WERI-Rb-1 (cell line): ENCODE measurements at regions not wholly inside any gene's neighbourhood (a gene's known extent, or its start where the extent isn't known, plus 50 kb on each side); places are given as distances from the start of the nearest gene placed in this dataset.

ENCODE experiments used
- DNase-seq: peaks from one replicate; pipeline ENCODE4 v3.0.0-alpha.2; 2020
- H3K27ac ChIP-seq: fragments of 250-450 bp; sonication (Bioruptor Pico); 2 replicates; pipeline ENCODE4 v1.5.1; 2020; ENCODE audit warnings: mild to moderate bottlenecking, moderate library complexity
- H3K27me3 ChIP-seq: fragments of 250-450 bp; sonication (Bioruptor Pico); 2 replicates; pipeline ENCODE4 v1.5.1; 2021; ENCODE audit warnings: mild to moderate bottlenecking, low read depth, moderate library complexity; ENCODE audit not compliant: insufficient read depth, severe bottlenecking
- H3K36me3 ChIP-seq: fragments of 250-450 bp; sonication (Bioruptor Pico); 2 replicates; pipeline ENCODE4 v1.5.1; 2020; ENCODE audit warnings: mild to moderate bottlenecking, moderate library complexity
- H3K4me3 ChIP-seq: 2 replicates; pipeline ENCODE4 v1.5.1; 2011; ENCODE audit warnings: low read depth, mild to moderate bottlenecking, control low read depth, low read length
- H3K9me3 ChIP-seq: fragments of 250-450 bp; sonication (Bioruptor Pico); 2 replicates; pipeline ENCODE4 v1.5.1; 2021; ENCODE audit warnings: mild to moderate bottlenecking, moderate library complexity; ENCODE audit not compliant: severe bottlenecking
- TF ChIP-seq, protein P1 (sequence below): IDR thresholded peaks from 2 replicates; pipeline ENCODE4 v1.5.1; 2011; ENCODE audit warnings: low read depth, mild to moderate bottlenecking, control low read depth, inconsistent platforms, low read length

DNA sequence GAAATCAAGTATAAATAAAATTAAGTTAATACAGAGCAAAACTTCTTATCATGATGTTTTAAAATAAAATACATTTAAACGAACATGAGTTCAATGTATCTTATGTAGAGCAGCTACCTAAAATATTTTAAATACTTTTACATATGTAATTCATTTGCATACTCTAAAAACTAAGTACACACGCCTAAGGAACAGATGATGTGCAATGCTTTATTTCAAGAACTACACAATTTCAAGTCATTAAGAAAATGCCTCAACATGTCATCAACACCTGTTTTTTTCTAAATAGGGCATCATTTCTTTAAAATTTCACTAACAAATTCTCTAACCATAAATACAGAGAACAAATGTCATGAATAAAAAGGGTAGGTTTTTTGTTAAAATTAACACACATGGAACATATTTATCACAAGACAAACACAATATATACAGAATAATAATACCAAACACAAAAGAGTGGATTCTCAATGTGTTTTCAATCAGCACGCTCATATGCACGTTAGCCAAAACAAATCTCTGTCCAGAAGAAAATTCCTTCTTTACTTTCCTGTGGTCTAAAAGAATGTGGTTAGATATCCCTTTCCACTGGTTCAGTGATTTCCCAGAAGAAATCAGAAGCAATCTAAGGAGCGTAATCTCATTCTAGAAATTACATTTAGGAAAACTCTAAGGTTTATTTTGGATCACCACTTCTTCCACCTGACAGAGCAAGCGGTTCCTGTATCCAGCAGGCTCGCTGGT lies 73.0 kb upstream of the PFKP start:
- TF ChIP-seq, protein P1, sequence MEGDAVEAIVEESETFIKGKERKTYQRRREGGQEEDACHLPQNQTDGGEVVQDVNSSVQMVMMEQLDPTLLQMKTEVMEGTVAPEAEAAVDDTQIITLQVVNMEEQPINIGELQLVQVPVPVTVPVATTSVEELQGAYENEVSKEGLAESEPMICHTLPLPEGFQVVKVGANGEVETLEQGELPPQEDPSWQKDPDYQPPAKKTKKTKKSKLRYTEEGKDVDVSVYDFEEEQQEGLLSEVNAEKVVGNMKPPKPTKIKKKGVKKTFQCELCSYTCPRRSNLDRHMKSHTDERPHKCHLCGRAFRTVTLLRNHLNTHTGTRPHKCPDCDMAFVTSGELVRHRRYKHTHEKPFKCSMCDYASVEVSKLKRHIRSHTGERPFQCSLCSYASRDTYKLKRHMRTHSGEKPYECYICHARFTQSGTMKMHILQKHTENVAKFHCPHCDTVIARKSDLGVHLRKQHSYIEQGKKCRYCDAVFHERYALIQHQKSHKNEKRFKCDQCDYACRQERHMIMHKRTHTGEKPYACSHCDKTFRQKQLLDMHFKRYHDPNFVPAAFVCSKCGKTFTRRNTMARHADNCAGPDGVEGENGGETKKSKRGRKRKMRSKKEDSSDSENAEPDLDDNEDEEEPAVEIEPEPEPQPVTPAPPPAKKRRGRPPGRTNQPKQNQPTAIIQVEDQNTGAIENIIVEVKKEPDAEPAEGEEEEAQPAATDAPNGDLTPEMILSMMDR: no peak
- H3K9me3 ChIP-seq: no peaks in the 10 kb centered on the region
- no peaks in the 10 kb centered on the region for H3K27me3 ChIP-seq
- DNase-seq: no peak
- no peaks in the 10 kb centered on the region for H3K36me3 ChIP-seq
- H3K27ac ChIP-seq: no peak overlapping the region
- H3K4me3 ChIP-seq: no peak overlapping the region

DNA sequence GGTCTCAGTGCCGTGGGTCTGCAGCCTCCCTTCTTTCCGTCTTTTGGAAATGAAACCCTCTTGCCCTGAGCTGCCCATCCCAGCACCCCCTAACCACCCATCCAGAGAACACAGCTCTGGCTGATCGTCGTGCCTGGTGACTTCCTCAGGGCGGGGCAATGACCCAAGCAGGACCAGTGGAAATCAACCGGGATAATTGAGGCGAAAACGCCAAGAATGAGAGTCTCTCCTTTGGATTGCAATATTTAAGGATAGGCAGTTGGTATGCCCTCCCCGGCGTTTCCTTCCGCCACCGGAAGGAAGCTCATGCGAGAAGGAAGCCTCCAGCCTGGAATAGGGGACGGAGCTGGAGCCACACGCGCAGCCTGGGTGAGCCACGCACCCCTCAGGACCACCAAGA lies 73.7 kb upstream of the PFKP start:
- H3K4me3 ChIP-seq: no peak overlapping the region
- H3K27me3 ChIP-seq: no peaks in the 10 kb centered on the region
- TF ChIP-seq, protein P1: no peak
- H3K9me3 ChIP-seq: no peaks in the 10 kb centered on the region
- no peak for DNase-seq
- no peaks in the 10 kb centered on the region for H3K36me3 ChIP-seq
- H3K27ac ChIP-seq: no peak overlapping the region

DNA sequence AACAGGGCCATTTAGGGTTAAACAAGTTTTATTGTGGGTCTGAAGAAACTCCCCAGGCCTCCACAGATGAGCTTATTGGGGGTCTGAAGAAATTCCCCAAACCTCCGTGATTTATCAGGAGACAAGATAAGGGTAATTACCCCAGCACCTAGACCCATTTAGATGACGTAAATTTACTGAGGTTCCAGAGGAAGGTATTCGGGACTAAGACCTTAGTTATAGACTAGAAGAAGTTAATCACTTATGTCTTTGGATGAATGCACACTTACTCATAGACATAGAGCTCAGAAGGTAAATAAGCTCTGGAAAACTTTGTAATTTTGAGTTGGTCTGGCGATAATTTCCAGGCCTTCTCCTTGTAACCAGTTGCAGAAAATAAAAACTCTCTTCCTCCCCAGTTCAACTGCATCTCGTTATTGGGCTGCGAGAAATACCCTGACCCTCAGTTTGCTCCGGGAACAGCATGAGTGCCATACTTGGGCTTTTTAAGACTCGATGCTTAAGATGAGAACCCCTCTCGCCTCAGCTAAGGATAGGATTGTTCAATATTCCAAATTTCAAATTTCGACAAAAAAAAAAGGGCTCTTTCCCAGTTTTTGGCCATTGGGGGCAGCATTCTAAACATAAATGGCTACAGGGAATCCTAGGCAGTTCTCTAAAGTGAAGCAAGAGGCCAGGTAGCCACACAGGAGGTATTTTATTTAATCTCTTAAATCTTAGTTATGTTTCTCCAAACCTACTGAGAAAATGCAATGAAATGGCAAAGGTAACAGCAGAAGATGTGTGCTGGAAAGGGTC lies 74.7 kb upstream of the PFKP start:
- Histone ChIP-seq H3K36me3 (no peaks in the 10 kb centered on the region), H3K9me3 (no peaks in the 10 kb centered on the region), H3K4me3 (no peak overlapping the region), H3K27me3 (no peaks in the 10 kb centered on the region), H3K27ac (no peak overlapping the region)
- DNase-seq: no peak
- TF ChIP-seq, protein P1: no peak

DNA sequence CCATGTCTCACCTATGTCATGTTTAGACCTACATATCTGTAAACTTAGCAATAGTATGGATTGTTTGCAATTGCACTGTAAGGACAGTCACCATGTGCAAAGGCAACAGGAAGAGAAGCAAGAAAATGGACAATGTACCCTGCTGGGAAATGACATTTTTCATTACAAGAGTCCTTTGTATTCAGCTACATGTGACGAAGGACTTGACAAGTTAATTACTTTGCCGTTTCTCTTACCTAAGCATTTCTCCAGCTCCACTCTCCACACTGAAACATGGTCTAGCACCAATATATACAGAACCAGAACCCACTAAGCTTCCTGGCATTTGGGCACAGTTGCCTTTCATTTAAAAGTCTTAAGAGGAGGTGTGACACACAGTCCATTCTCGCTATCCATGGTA lies 76.6 kb upstream of the PFKP start:
- H3K36me3 ChIP-seq: no peaks in the 10 kb centered on the region
- no peak for DNase-seq
- H3K27ac ChIP-seq: no peak overlapping the region
- no peak overlapping the region for H3K4me3 ChIP-seq
- TF ChIP-seq, protein P1: no peak
- no peaks in the 10 kb centered on the region for H3K9me3 ChIP-seq
- no peaks in the 10 kb centered on the region for H3K27me3 ChIP-seq

DNA sequence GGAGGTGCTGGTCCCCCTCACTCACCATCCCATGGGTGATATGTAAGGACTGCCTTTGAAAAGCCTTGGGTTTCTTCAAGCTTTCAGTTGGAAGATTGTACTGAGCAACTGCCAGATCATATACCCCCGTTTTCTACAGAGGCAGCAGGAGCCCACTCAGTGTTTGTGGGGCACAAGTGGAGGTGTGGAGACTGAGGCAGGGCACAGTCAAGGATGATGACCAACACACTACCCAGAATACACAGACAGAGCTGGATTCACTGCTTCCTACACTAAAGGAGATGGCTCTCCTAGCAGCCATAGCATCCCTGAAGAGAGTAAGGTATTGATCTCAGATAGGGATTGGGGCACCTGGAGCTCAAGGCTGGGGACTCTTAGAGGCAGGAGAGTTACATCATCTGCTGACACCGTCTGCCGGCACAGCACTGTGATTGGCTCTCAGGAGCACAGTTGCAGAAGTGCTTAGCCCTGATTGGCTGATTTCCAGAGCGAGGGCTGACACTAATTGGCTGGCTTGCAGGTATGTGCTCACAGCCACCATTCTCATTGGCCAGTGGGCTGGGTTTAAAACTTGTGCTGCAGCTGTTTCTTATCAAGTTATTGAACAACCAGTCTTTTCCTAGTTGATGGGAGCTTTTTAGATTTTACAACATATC lies 77.9 kb upstream of the PFKP start:
- TF ChIP-seq, protein P1: no peak
- Histone ChIP-seq H3K4me3 (no peak overlapping the region), H3K36me3 (no peaks in the 10 kb centered on the region), H3K27ac (no peak overlapping the region), H3K9me3 (no peaks in the 10 kb centered on the region), H3K27me3 (no peaks in the 10 kb centered on the region)
- no peak for DNase-seq
